H1 (cell line): ENCODE measurements at regions not wholly inside any gene's neighbourhood (a gene's known extent, or its start where the extent isn't known, plus 50 kb on each side); places are given as distances from the start of the nearest gene placed in this dataset.

Source experiments
- CTCF ChIA-PET: fragments of 300-600 bp; sonication (Branson Sonifier 250); formaldehyde crosslinking; loops from one replicate; lab custom pipeline; 2021; ENCODE audit not compliant: partially characterized antibody; lab: Charles Lee
- POLR2A ChIA-PET: fragments of 300-600 bp; sonication (Branson Sonifier 250); formaldehyde crosslinking; loops from one replicate; lab custom pipeline; 2021; ENCODE audit warnings: inconsistent platforms; ENCODE audit not compliant: partially characterized antibody; lab: Charles Lee
- DNase-seq, 2 experiments: peaks; one replicate each; pipeline versions ENCODE4 v3.0.0 to v3.0.0-alpha.2; 2010 to 2022; ENCODE audit warnings: low spot score in 2 of 2, low read depth in 1 of 2, mixed read lengths in 1 of 2
- FAIRE-seq: peaks from 2 replicates; lab custom pipeline; 2011; peaks lifted over from hg19 to GRCh38; lab: Jason Lieb, UNC
- H2AFZ ChIP-seq: 2 replicates; pipeline ENCODE4 v1.8.1; 2012; ENCODE audit warnings: low read length, inconsistent platforms
- H2AK5ac ChIP-seq: 2 replicates; pipeline ENCODE4 v1.6.1; 2013; ENCODE audit warnings: low read depth, low read length
- H2BK120ac ChIP-seq: replicated peaks from 2 replicates; pipeline ENCODE3; 2013; ENCODE audit warnings: low read depth, low read length, inconsistent platforms
- H2BK12ac ChIP-seq: 2 replicates; pipeline ENCODE4 v1.6.1; 2013; ENCODE audit warnings: low read depth, low read length
- H2BK15ac ChIP-seq: 2 replicates; pipeline ENCODE4 v1.6.1; 2013; ENCODE audit warnings: low read length
- H2BK20ac ChIP-seq: 2 replicates; pipeline ENCODE4 v1.6.1; 2013; ENCODE audit warnings: low read length
- H2BK5ac ChIP-seq: 2 replicates; pipeline ENCODE4 v1.6.1; 2013; ENCODE audit warnings: low read depth, low read length
- H3K14ac ChIP-seq: 2 replicates; pipeline ENCODE4 v1.6.1; 2013; ENCODE audit warnings: inconsistent platforms; ENCODE audit not compliant: insufficient read length
- H3K18ac ChIP-seq: 2 replicates; pipeline ENCODE4 v1.6.1; 2013; ENCODE audit warnings: low read length; ENCODE audit errors: extremely low read depth
- H3K23ac ChIP-seq: 2 replicates; pipeline ENCODE4 v1.6.1; 2013; ENCODE audit warnings: inconsistent platforms; ENCODE audit not compliant: insufficient read length
- H3K23me2 ChIP-seq: 2 replicates; pipeline ENCODE4 v1.6.1; 2013; ENCODE audit warnings: low read depth, low read length
- H3K27ac ChIP-seq: 2 replicates; pipeline ENCODE4 v1.6.1; 2011; ENCODE audit warnings: low read depth, low read length, inconsistent platforms
- H3K27me3 ChIP-seq, 4 experiments: replicated peaks in 1 of 4; 1 replicate in 1 of 4; 2 replicates in 3 of 4; pipeline versions ENCODE4 v1.6.1 to v1.8.1; 2011 to 2013; ENCODE audit warnings: low read length in 3 of 4, mild to moderate bottlenecking in 3 of 4, inconsistent platforms in 2 of 4, mixed read lengths in 2 of 4, moderate library complexity in 1 of 4; ENCODE audit not compliant: control insufficient read depth in 3 of 4, insufficient read depth in 3 of 4; ENCODE audit errors: extremely low read depth in 1 of 4
- H3K36me3 ChIP-seq, 4 experiments: 2 replicates each; pipeline versions ENCODE4 v1.6.1 to v1.8.1; 2011 to 2013; ENCODE audit warnings: mild to moderate bottlenecking in 4 of 4, low read length in 3 of 4, moderate library complexity in 2 of 4, control low read depth in 1 of 4, inconsistent platforms in 1 of 4; ENCODE audit not compliant: insufficient read depth in 4 of 4, control insufficient read depth in 2 of 4
- H3K4ac ChIP-seq: replicated peaks from 2 replicates; pipeline ENCODE3; 2013; ENCODE audit warnings: low read length, low read depth, mixed read lengths, inconsistent platforms; ENCODE audit not compliant: insufficient read length
- H3K4me1 ChIP-seq, 4 experiments: replicated peaks in 1 of 4; 1 replicate in 1 of 4; 2 replicates in 3 of 4; pipeline versions ENCODE4 v1.6.1 to v1.8.1; 2011 to 2013; ENCODE audit warnings: low read length in 3 of 4, inconsistent platforms in 2 of 4, mixed read lengths in 1 of 4; ENCODE audit not compliant: insufficient read depth in 4 of 4, control insufficient read depth in 3 of 4
- H3K4me2 ChIP-seq, 2 experiments: 2 replicates each; pipeline versions ENCODE4 v1.6.1 to v1.8.1; 2011 to 2013; ENCODE audit warnings: low read depth in 2 of 2, low read length in 2 of 2, control low read depth in 1 of 2, inconsistent platforms in 1 of 2, mild to moderate bottlenecking in 1 of 2; ENCODE audit not compliant: insufficient read depth in 1 of 2
- H3K4me3 ChIP-seq, 4 experiments: fragments of 200-600, 300-600 bp in 1 of 4; sonication (generic), shearing (Covaris generic), sonication (Bioruptor Twin) in 1 of 4; 2 replicates each; pipeline versions ENCODE4 v1.5.1 to v1.8.1; 2011 to 2016; ENCODE audit warnings: low read length in 4 of 4, low read depth in 3 of 4, control low read depth in 2 of 4, inconsistent platforms in 2 of 4, mild to moderate bottlenecking in 2 of 4, mixed read lengths in 1 of 4, moderate library complexity in 1 of 4; ENCODE audit not compliant: insufficient read depth in 2 of 4; ENCODE audit errors: extremely low read depth in 1 of 4
- H3K56ac ChIP-seq: replicated peaks from 2 replicates; pipeline ENCODE3; 2013; ENCODE audit warnings: low read depth, mild to moderate bottlenecking, mixed read lengths, low read length, inconsistent platforms; ENCODE audit not compliant: insufficient read length
- H3K79me1 ChIP-seq: 2 replicates; pipeline ENCODE4 v1.6.1; 2013; ENCODE audit warnings: low read depth, low read length, control low read depth
- H3K79me2 ChIP-seq, 2 experiments: 2 replicates each; pipeline versions ENCODE4 v1.6.1 to v1.8.1; 2012 to 2013; ENCODE audit warnings: low read length in 2 of 2, mild to moderate bottlenecking in 2 of 2, inconsistent platforms in 1 of 2; ENCODE audit not compliant: insufficient read depth in 2 of 2, control insufficient read depth in 1 of 2
- H3K9ac ChIP-seq, 4 experiments: replicated peaks in 1 of 4; 1 replicate in 1 of 4; 2 replicates in 3 of 4; pipeline versions ENCODE4 v1.6.1 to v1.8.1; 2011 to 2013; ENCODE audit warnings: low read depth in 3 of 4, low read length in 3 of 4, control low read depth in 2 of 4, mild to moderate bottlenecking in 2 of 4, moderate library complexity in 2 of 4, inconsistent platforms in 1 of 4; ENCODE audit errors: extremely low read depth in 1 of 4
- H3K9me3 ChIP-seq, 2 experiments: 2 replicates each; pipeline versions ENCODE4 v1.6.1 to v1.8.1; 2012 to 2013; ENCODE audit warnings: mild to moderate bottlenecking in 2 of 2, moderate library complexity in 2 of 2, control low read depth in 1 of 2, inconsistent platforms in 1 of 2, low read depth in 1 of 2, low read length in 1 of 2, mixed read lengths in 1 of 2; ENCODE audit not compliant: insufficient read depth in 2 of 2
- H4K20me1 ChIP-seq, 2 experiments: replicated peaks in 1 of 2; 2 replicates each; pipeline versions ENCODE3 to v1.8.1; 2011 to 2013; ENCODE audit warnings: inconsistent platforms in 2 of 2, low read length in 2 of 2, mild to moderate bottlenecking in 1 of 2; ENCODE audit not compliant: insufficient read depth in 2 of 2, control insufficient read depth in 1 of 2
- H4K5ac ChIP-seq: 2 replicates; pipeline ENCODE4 v1.6.1; 2013; ENCODE audit warnings: low read length, low read depth, mixed read lengths, inconsistent platforms; ENCODE audit not compliant: insufficient read length
- H4K8ac ChIP-seq: 2 replicates; pipeline ENCODE4 v1.8.0; 2013; ENCODE audit warnings: mild to moderate bottlenecking, moderate library complexity, low read length, inconsistent platforms; ENCODE audit not compliant: insufficient read depth; ENCODE audit errors: extremely low read depth
- H4K91ac ChIP-seq: replicated peaks from 2 replicates; pipeline ENCODE3; 2013; ENCODE audit warnings: low read length, mixed read lengths, inconsistent platforms; ENCODE audit not compliant: insufficient read length
- BCL11A ChIP-seq, 2 experiments: IDR thresholded peaks; one replicate each; pipeline ENCODE4 v1.6.1; 2011; ENCODE audit warnings: low read depth in 2 of 2, low read length in 2 of 2, mild to moderate bottlenecking in 2 of 2
- CTCF ChIP-seq, 3 experiments: IDR thresholded peaks; 1 replicate in 2 of 3; 2 replicates in 1 of 3; pipeline versions ENCODE4 v1.5.1 to v1.6.1; 2011; ENCODE audit warnings: low read length in 3 of 3, mild to moderate bottlenecking in 3 of 3, inconsistent platforms in 2 of 3, low read depth in 1 of 3, moderate library complexity in 1 of 3; ENCODE audit not compliant: insufficient read depth in 1 of 3; ENCODE audit errors: control extremely low read depth in 1 of 3
- JUN ChIP-seq: IDR thresholded peaks from 2 replicates; pipeline ENCODE4 v1.6.1; 2011; ENCODE audit warnings: low read depth, mild to moderate bottlenecking, improper control_type of control experiment, low read length
- RAD21 ChIP-seq, 2 experiments: IDR thresholded peaks in 1 of 2; conservative IDR thresholded peaks in 1 of 2; 2 replicates each; pipeline ENCODE4 v1.6.1; 2011; ENCODE audit warnings: low read depth in 2 of 2, low read length in 2 of 2, improper control_type of control experiment in 1 of 2, inconsistent platforms in 1 of 2, mild to moderate bottlenecking in 1 of 2, moderate library complexity in 1 of 2
- WGBS, 2 experiments: shearing (Covaris generic) in 1 of 2; methylation state at CpG; one replicate each; pipeline versions ENCODE4 v1.1.6 to v1.1.7; 2013 to 2015; ENCODE audit warnings: low lambda C conversion rate in 2 of 2, mixed read lengths in 2 of 2, inconsistent platforms in 1 of 2, low coverage in 1 of 2, missing lambda C conversion rate in 1 of 2; ENCODE audit not compliant: insufficient replicate concordance in 2 of 2, insufficient coverage in 1 of 2, insufficient read length in 1 of 2; ENCODE audit errors: extremely low coverage in 1 of 2, missing lambda C conversion rate in 1 of 2; 5-methylcytosine and 5-hydroxymethylcytosine counted together

DNA sequence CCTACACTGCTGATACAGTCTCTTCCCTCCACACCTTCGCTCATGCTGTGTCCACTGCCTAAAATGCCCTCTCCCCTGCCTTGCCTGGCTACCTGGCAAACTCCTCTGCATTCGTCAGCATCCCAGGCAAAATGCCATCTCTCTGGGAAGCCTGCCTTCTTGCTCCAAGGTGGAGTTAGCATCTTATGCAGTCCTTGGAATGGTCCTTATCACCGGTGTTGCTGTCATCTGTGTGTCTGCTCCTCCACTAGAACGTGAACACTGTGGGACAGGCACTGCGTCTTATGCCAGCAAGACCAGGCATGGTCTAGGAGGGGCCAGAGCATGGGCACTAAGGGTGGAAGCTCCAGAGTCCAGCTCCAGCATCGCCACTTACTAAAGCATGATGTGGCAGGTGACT is 211.8 kb downstream of the MATN1 start:
- no peak overlapping the region for H3K56ac ChIP-seq
- no peak overlapping the region for H2AFZ ChIP-seq
- no peak overlapping the region for H4K8ac ChIP-seq
- no peak overlapping the region for H3K4ac ChIP-seq
- H2BK20ac ChIP-seq: 0 out of 2 replicates have a peak overlapping the region, but pooled peaks have one; percentile 34
- no peaks in the 10 kb centered on the region for H3K79me1 ChIP-seq
- H3K27ac ChIP-seq: no peak overlapping the region
- peak in 1 of 2 experiments; percentile 41 for DNase-seq
- CTCF ChIA-PET: no interaction called here
- FAIRE-seq: no peak
- peaks cover 3 to 14% (median 8%) of the 10 kb centered on the region in 4 experiments; a peak in 5 of 7 replicates for H3K4me1 ChIP-seq
- no peak overlapping the region for H2BK12ac ChIP-seq
- no peaks in the 10 kb centered on the region for H3K36me3 ChIP-seq
- H3K14ac ChIP-seq: no peak overlapping the region
- H3K23ac ChIP-seq: no peak overlapping the region
- H2BK120ac ChIP-seq: no peak overlapping the region
- H4K5ac ChIP-seq: no peak overlapping the region
- no peaks in the 10 kb centered on the region for H3K9me3 ChIP-seq
- POLR2A ChIA-PET: no interaction called here
- H3K27me3 ChIP-seq: no peaks in the 10 kb centered on the region
- H3K79me2 ChIP-seq: no peaks in the 10 kb centered on the region
- H3K4me3 ChIP-seq: no peak overlapping the region
- no peak overlapping the region for H2AK5ac ChIP-seq
- 90% methylated on average over 6 of the region's 6 CpGs; no CpG with 5 or more reads in 1 of the 2 experiments for WGBS, 2 experiments
- TF ChIP-seq RAD21 (IDR thresholded peaks at IDR 0.05 in 1 of 2, conservative IDR thresholded peaks at IDR 0.05 in 1 of 2; ENCODE audit: low read depth in 2 of 2, low read length in 2 of 2): no peak
- no peak for TF ChIP-seq CTCF (IDR thresholded peaks at IDR 0.05; ENCODE audit: control extremely low read depth in 1 of 3, insufficient read depth in 1 of 3, low read depth in 1 of 3, low read length in 3 of 3)
- no peak for TF ChIP-seq JUN
- no peak for TF ChIP-seq BCL11A (IDR thresholded peaks at IDR 0.05; ENCODE audit: low read depth in 2 of 2, low read length in 2 of 2)
- H4K91ac ChIP-seq: no peak overlapping the region
- H2BK5ac ChIP-seq: peak overlapping the region; percentile 1; the same call in 1 of the 2 replicates
- H3K9ac ChIP-seq: no peak overlapping the region
- H4K20me1 ChIP-seq: no peaks in the 10 kb centered on the region
- H3K23me2 ChIP-seq: no peaks in the 10 kb centered on the region; the same call in 1 of the 2 replicates
- no peak overlapping the region for H3K4me2 ChIP-seq
- H3K18ac ChIP-seq: no peak overlapping the region
- H2BK15ac ChIP-seq: no peak overlapping the region
